ENCODE measurements at regions not wholly inside any gene's neighbourhood (a gene's known extent, or its start where the extent isn't known, plus 50 kb on each side); places are given as distances from the start of the nearest gene placed in this dataset.
"Not testable (repeated sequence)": the region's sequence is repeated elsewhere in the genome, so short reads cannot be mapped to it uniquely, and the experiment has no call there.

GRCh38 chr5:67921004-67921601 is 294.5 kb upstream of the PIK3R1 start:
- CTCF ChIA-PET: no interaction called here

GRCh38 chr5:67919532-67919931 is 296.0 kb upstream of the PIK3R1 start:
- CTCF ChIA-PET; POLR2A ChIA-PET; H3K36me3 ChIP-seq (ENCODE audit: control insufficient read depth in 2 of 2, insufficient read depth in 1 of 2, low read length in 2 of 2); H3K9me3 ChIP-seq (ENCODE audit: control insufficient read depth, insufficient read depth, low read depth, low read length); H3K4me3 ChIP-seq (ENCODE audit: low read depth, low read length); H3K27ac ChIP-seq (ENCODE audit: extremely low read depth, low read depth, low read length); H3K4me1 ChIP-seq (ENCODE audit: control insufficient read depth, insufficient read depth, low read length): not testable (repeated sequence)
- TF ChIP-seq ZNF184 (tag by site-specific recombination; IDR thresholded peaks at IDR 0.05): peak; percentile 92

More at GRCh38 chr5:67921004-67921601, 294.5 kb upstream of the PIK3R1 start:
- Histone ChIP-seq H3K27ac (ENCODE audit: extremely low read depth, low read depth, low read length) (no peak overlapping the region), H3K4me3 (ENCODE audit: low read depth, low read length) (no peak overlapping the region), H3K36me3 (ENCODE audit: control insufficient read depth in 2 of 2, insufficient read depth in 1 of 2, low read length in 2 of 2) (no peaks in the 10 kb centered on the region), H3K4me1 (ENCODE audit: control insufficient read depth, insufficient read depth, low read length) (no peaks in the 10 kb centered on the region), H3K9me3 (ENCODE audit: control insufficient read depth, insufficient read depth, low read depth, low read length) (no peaks in the 10 kb centered on the region)
- no peak for TF ChIP-seq SALL2 (tag by site-specific recombination; IDR thresholded peaks at IDR 0.05; ENCODE audit: borderline replicate concordance)
- no peak for TF ChIP-seq GLI4 (tag by site-specific recombination; IDR thresholded peaks at IDR 0.05)
- TF ChIP-seq ZNF423 (tag by site-specific recombination; IDR thresholded peaks at IDR 0.05): no peak
- no peak for TF ChIP-seq ZNF202 (tag by site-specific recombination; IDR thresholded peaks at IDR 0.05; ENCODE audit: borderline replicate concordance)
- no peak for TF ChIP-seq ZNF311 (tag by site-specific recombination; IDR thresholded peaks at IDR 0.05; ENCODE audit: borderline replicate concordance)
- TF ChIP-seq ZNF791 (tag by site-specific recombination; IDR thresholded peaks at IDR 0.05): no peak
- TF ChIP-seq ZNF146 (tag by site-specific recombination; IDR thresholded peaks at IDR 0.05): no peak
- TF ChIP-seq, protein P1, sequence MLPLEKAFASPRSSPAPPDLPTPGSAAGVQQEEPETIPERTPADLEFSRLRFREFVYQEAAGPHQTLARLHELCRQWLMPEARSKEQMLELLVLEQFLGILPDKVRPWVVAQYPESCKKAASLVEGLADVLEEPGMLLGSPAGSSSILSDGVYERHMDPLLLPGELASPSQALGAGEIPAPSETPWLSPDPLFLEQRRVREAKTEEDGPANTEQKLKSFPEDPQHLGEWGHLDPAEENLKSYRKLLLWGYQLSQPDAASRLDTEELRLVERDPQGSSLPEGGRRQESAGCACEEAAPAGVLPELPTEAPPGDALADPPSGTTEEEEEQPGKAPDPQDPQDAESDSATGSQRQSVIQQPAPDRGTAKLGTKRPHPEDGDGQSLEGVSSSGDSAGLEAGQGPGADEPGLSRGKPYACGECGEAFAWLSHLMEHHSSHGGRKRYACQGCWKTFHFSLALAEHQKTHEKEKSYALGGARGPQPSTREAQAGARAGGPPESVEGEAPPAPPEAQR (tag by site-specific recombination; IDR thresholded peaks at IDR 0.05): no peak
- TF ChIP-seq INSM2 (tag by site-specific recombination; IDR thresholded peaks at IDR 0.05): no peak
- POLR2A ChIA-PET: no interaction called here

DNA sequence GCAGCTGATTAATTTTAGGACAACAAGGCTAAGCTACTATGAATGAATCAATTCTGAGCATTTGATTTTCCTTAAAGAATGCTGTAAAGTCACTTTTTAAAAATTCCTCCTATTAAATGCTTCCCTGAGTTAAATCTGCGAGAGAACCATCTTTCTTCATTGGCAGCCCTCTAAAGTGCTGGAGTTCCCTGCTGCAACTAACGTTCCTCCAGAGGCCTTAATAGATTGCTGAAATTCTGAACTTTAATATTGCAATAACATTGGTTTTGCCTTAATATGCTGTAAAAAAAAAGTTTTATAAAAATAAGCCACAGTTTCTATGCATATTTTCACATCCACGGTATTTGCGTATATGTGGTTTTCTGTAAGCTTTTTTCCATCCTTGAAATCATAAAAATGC is 298.0 kb upstream of the PIK3R1 start:
- Histone ChIP-seq H3K4me3 (ENCODE audit: low read depth, low read length) (no peak overlapping the region), H3K9me3 (ENCODE audit: control insufficient read depth, insufficient read depth, low read depth, low read length) (no peaks in the 10 kb centered on the region), H3K27ac (ENCODE audit: extremely low read depth, low read depth, low read length) (no peak overlapping the region), H3K4me1 (ENCODE audit: control insufficient read depth, insufficient read depth, low read length) (no peaks in the 10 kb centered on the region), H3K36me3 (ENCODE audit: control insufficient read depth in 2 of 2, insufficient read depth in 1 of 2, low read length in 2 of 2) (no peaks in the 10 kb centered on the region)
- POLR2A ChIA-PET: no interaction called here
- CTCF ChIA-PET: no interaction called here
- TF ChIP-seq ZBTB21 (tag by site-specific recombination; IDR thresholded peaks at IDR 0.05): no peak
- no peak for TF ChIP-seq ZSCAN16 (tag by site-specific recombination; IDR thresholded peaks at IDR 0.05)
- TF ChIP-seq, protein P1 (tag by site-specific recombination; IDR thresholded peaks at IDR 0.05): no peak
- no peak for TF ChIP-seq ZNF530 (tag by site-specific recombination; IDR thresholded peaks at IDR 0.05; ENCODE audit: low read depth)
- TF ChIP-seq KLF7 (tag by site-specific recombination; IDR thresholded peaks at IDR 0.05; ENCODE audit: borderline replicate concordance): no peak
- no peak for TF ChIP-seq ZBTB49 (tag by site-specific recombination; IDR thresholded peaks at IDR 0.05; ENCODE audit: low read depth)
- TF ChIP-seq ZNF133 (tag by site-specific recombination; IDR thresholded peaks at IDR 0.05): no peak
- no peak for TF ChIP-seq ZNF416 (tag by site-specific recombination; IDR thresholded peaks at IDR 0.05)

Data from HEK293 (cell line).